ENCODE measurements at regions not wholly inside any gene's neighbourhood (a gene's known extent, or its start where the extent isn't known, plus 50 kb on each side); places are given as distances from the start of the nearest gene placed in this dataset.
"Not testable (repeated sequence)": the region's sequence is repeated elsewhere in the genome, so short reads cannot be mapped to it uniquely, and the experiment has no call there.

- no peak for DNase-seq
These were observed 288.6 kb downstream of the NDUFA10 start for GRCh38 chr2:239736358-239737143.

GRCh38 chr2:239735829-239736357 lies 289.2 kb downstream of the NDUFA10 start:
- no peak for DNase-seq

- DNase-seq = no peak
These were observed 289.9 kb downstream of the NDUFA10 start for GRCh38 chr2:239735131-239735828.

GRCh38 chr2:239734436-239735005 lies 290.6 kb downstream of the NDUFA10 start:
- no peak for DNase-seq

GRCh38 chr2:239732666-239733010 lies 292.5 kb downstream of the NDUFA10 start:
- no peak for DNase-seq

GRCh38 chr2:239731998-239732665 lies 293.0 kb downstream of the NDUFA10 start:
- no peak for DNase-seq

- DNase-seq = no peak
These were observed 293.7 kb downstream of the NDUFA10 start for GRCh38 chr2:239731422-239731821.

GRCh38 chr2:239730897-239731296 lies 294.2 kb downstream of the NDUFA10 start:
- DNase-seq = no peak

GRCh38 chr2:239730567-239730882 lies 294.6 kb downstream of the NDUFA10 start:
- not testable (repeated sequence) for DNase-seq

- no peak for DNase-seq
These were observed 295.2 kb downstream of the NDUFA10 start for GRCh38 chr2:239729681-239730566.

- no peak for DNase-seq
These were observed 296.0 kb downstream of the NDUFA10 start for GRCh38 chr2:239729151-239729550.

- no peak for DNase-seq
These were observed 296.4 kb downstream of the NDUFA10 start for GRCh38 chr2:239728751-239729150.

- DNase-seq = no peak
These were observed 297.2 kb downstream of the NDUFA10 start for GRCh38 chr2:239727776-239728600.

GRCh38 chr2:239727182-239727775 lies 297.9 kb downstream of the NDUFA10 start:
- no peak for DNase-seq

- DNase-seq = no peak
These were observed 298.4 kb downstream of the NDUFA10 start for GRCh38 chr2:239726631-239727181.

GRCh38 chr2:239726091-239726591 lies 299.0 kb downstream of the NDUFA10 start:
- no peak for DNase-seq

GRCh38 chr2:239725551-239725890 lies 299.6 kb downstream of the NDUFA10 start:
- no peak for DNase-seq

GRCh38 chr2:239724851-239725550 lies 300.1 kb downstream of the NDUFA10 start:
- DNase-seq = no peak

- DNase-seq = no peak
These were observed 300.8 kb downstream of the NDUFA10 start for GRCh38 chr2:239724194-239724849.
